ENCODE measurements at regions not wholly inside any gene's neighbourhood (a gene's known extent, or its start where the extent isn't known, plus 50 kb on each side); places are given as distances from the start of the nearest gene placed in this dataset.

DNA sequence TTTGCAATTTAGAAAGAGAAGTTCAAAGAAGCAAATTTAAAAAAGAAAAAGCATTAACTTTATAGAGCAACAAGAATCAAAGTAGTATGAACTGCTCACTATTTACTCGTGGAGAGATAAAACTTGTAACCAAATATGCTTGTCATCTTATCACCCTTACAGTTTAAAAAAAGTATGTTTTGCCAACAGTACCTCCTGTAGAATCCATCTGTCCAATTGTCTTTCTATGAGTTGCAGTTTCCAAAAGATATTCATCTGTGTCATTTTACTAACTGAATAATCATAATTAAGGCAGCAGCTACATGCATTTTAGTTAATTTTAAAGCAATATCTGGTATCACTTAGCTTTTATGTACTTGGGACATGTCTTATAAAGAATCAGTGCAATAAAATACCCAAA, 1112.3 kb downstream of the DSC3 start:
- TF ChIP-seq CTCF (IDR thresholded peaks at IDR 0.05), result no peak
- TF ChIP-seq ZFX (IDR thresholded peaks at IDR 0.05; ENCODE audit: borderline replicate concordance), result no peak

DNA sequence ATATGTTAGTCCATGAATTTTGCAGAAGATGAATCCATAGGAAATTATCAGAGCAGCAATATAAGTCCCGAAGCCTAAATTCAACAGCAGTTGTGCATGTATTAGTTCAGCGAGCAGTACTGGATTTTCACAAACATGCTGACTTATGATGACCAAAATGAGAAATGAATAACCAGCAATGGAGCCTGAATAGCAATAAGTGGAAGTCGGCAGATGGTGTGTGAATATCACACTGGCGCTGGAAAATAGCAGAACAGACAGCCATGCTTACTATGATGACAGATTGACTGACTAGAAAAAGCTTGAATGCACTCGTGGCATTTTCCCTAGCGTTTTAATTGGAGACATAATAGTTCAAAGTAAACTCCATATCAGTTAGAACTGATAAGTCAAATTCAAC, 1114.5 kb downstream of the DSC3 start:
- H3K27ac ChIP-seq, result no peak overlapping the region
- TF ChIP-seq CTCF (IDR thresholded peaks at IDR 0.05) (no peak), ZFX (IDR thresholded peaks at IDR 0.05; ENCODE audit: borderline replicate concordance) (no peak)

More for the DNA sequence above, 1112.3 kb downstream of the DSC3 start:
- no peak overlapping the region for H3K27ac ChIP-seq

DNA sequence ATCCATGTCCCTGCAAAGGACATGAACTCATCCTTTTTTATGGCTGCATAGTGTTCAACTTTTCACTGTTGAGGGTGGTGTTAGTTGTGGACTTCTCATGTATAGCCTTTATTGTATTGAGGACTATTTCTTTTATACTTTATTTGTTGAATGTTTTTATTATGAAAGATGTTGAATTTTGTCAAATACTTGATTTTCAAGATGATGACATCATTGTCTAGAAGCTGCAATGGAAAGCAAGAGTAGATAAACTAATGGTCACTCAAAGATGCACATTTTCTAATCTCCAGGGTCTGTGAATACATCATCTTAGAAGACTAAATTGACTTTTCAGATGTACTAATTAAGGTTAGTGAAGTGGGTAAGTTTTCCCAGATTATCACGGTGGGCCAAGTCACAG, 1117.0 kb downstream of the DSC3 start:
- H3K27ac ChIP-seq, result no peak overlapping the region
- TF ChIP-seq CTCF (IDR thresholded peaks at IDR 0.05) (no peak), ZFX (IDR thresholded peaks at IDR 0.05; ENCODE audit: borderline replicate concordance) (no peak)

DNA sequence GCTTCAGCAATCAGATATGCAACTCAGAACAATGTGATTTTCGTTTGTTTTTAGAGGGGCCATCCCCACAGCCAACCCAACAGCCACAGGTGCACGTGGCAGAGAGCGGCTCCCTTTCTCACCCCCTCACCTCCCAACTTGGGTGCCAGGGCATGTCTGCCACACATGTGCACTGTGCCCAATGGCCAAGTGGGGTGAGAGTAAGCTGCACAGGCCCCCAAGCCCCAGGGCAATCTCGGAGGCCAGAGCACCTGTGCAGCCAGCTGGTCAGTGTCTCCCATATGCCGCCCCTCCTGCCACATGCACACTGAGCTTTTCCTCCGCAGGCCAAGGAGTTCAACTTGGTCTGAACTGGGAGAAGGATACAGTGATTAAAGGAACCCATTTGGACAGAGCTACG, 1130.2 kb downstream of the DSC3 start:
- no peak overlapping the region for H3K27ac ChIP-seq
- no peak for TF ChIP-seq CTCF (IDR thresholded peaks at IDR 0.05)
- TF ChIP-seq ZFX (IDR thresholded peaks at IDR 0.05; ENCODE audit: borderline replicate concordance), result no peak

DNA sequence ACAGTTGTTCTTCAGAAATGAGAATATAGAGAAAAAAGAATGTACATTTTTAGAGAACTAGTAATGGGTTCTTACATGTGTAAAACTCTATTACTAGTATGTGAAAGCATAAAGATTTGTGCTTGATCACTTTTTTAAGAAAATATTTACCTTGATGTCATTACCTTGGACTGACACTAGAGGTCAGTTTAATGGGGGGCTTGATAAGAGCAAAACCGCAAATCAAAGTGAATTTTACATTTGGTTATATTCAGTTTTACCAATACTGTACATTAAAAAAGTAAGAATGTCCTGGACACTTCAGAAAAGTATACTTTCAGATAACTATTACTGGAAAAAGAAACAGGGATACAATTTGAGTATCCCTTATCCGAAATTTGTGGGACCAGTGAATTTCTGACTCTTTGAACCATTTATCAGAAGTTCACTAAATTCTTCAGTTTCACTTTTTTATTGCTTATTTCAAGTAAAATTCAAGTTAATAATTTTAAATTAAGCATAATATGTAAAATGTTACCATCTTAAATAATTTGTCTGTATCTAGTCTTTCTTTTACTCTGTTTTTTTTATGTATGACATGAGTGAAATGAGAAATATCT, 1149.5 kb downstream of the DSC3 start:
- TF ChIP-seq ZFX (IDR thresholded peaks at IDR 0.05; ENCODE audit: borderline replicate concordance) (no peak), CTCF (IDR thresholded peaks at IDR 0.05) (peak; percentile 80)
- H3K27ac ChIP-seq, result no peak overlapping the region

DNA sequence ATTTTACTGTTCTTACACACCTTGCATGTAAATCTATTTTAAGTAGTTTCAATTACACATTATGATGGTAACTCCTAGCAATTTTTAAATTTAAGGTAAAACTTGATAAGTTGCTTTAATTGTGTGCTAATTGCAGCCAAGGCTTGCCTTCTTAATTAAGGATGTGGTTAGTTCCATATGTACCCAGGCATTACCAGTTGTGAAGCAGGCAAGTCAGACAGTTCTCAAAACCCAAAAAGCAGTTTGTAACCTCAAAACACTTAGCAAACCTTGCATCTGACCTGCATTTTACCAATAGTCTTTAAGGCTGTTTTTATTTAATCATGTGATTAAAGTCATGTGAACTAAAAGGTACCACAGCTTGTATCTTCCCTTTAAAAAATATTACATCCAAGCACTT, 1159.4 kb downstream of the DSC3 start:
- H3K27ac ChIP-seq, result no peak overlapping the region
- TF ChIP-seq CTCF (IDR thresholded peaks at IDR 0.05) (no peak), ZFX (IDR thresholded peaks at IDR 0.05; ENCODE audit: borderline replicate concordance) (no peak)

GRCh38 chr18:29882620-29883019, 1159.9 kb downstream of the DSC3 start:
- TF ChIP-seq ZFX (IDR thresholded peaks at IDR 0.05; ENCODE audit: borderline replicate concordance), result no peak
- no peak for TF ChIP-seq CTCF (IDR thresholded peaks at IDR 0.05)
- H3K27ac ChIP-seq, result no peak overlapping the region
